ENCODE measurements at regions not wholly inside any gene's neighbourhood (a gene's known extent, or its start where the extent isn't known, plus 50 kb on each side); places are given as distances from the start of the nearest gene placed in this dataset.

- no peak for TF ChIP-seq CTCF (IDR thresholded peaks at IDR 0.05; ENCODE audit: extremely low read depth, low read depth, low read length)
- H2AFZ ChIP-seq (ENCODE audit: low read length), result no peak overlapping the region
- H3K27ac ChIP-seq (ENCODE audit: low read depth, low read length), result no peak overlapping the region
- no peaks in the 10 kb centered on the region for H4K20me1 ChIP-seq (ENCODE audit: insufficient read depth, low read length)
- H3K4me3 ChIP-seq (ENCODE audit: insufficient read depth, low read length), result no peak overlapping the region
- peaks cover 2% of the 10 kb centered on the region for H3K9me3 ChIP-seq (ENCODE audit: low read depth, low read length)
- no peak overlapping the region for H3K4me2 ChIP-seq (ENCODE audit: insufficient read depth, low read length)
- no peaks in the 10 kb centered on the region for H3K79me2 ChIP-seq (ENCODE audit: insufficient read depth, low read length)
- no peaks in the 10 kb centered on the region for H3K4me1 ChIP-seq (ENCODE audit: insufficient read depth, low read length)
- no peak for DNase-seq (ENCODE audit: insufficient read length, low spot score, missing footprints)
- H3K27me3 ChIP-seq (ENCODE audit: insufficient read depth, low read length), result no peaks in the 10 kb centered on the region
- no peaks in the 10 kb centered on the region for H3K36me3 ChIP-seq (ENCODE audit: insufficient read depth, low read length)
These were observed 496.7 kb upstream of the MYT1L start for GRCh38 chr2:2827761-2828221.

- Histone ChIP-seq H3K4me2 (ENCODE audit: insufficient read depth, low read length) (no peak overlapping the region), H2AFZ (ENCODE audit: low read length) (no peak overlapping the region), H3K36me3 (ENCODE audit: insufficient read depth, low read length) (no peaks in the 10 kb centered on the region), H3K79me2 (ENCODE audit: insufficient read depth, low read length) (no peaks in the 10 kb centered on the region), H4K20me1 (ENCODE audit: insufficient read depth, low read length) (no peaks in the 10 kb centered on the region), H3K4me3 (ENCODE audit: insufficient read depth, low read length) (no peak overlapping the region), H3K9me3 (ENCODE audit: low read depth, low read length) (peaks cover 2% of the 10 kb centered on the region), H3K27me3 (ENCODE audit: insufficient read depth, low read length) (no peaks in the 10 kb centered on the region), H3K27ac (ENCODE audit: low read depth, low read length) (no peak overlapping the region), H3K4me1 (ENCODE audit: insufficient read depth, low read length) (no peaks in the 10 kb centered on the region)
- TF ChIP-seq CTCF (IDR thresholded peaks at IDR 0.05; ENCODE audit: extremely low read depth, low read depth, low read length), result no peak
- DNase-seq (ENCODE audit: insufficient read length, low spot score, missing footprints), result no peak
These were observed 496.1 kb upstream of the MYT1L start for GRCh38 chr2:2827046-2827636.

DNA sequence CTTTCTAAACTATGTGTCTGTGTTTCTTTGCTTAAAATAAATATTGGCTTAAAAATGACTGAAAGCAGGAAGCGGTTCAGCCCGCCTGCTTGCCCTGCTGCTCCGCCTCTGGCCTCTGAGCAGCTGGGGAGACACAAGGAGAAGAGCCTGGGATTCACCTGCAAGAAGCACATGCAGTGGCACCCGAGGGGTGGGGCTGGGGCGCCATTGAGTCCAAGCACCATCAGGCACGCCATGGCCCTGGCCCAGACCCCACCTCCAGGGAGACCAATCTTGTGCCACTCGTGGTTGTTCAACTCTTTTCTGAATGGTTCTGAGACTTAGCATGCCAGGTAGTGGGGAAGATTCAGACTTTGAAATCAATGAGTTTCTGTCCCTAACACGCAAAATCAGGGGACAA, 495.5 kb upstream of the MYT1L start:
- peaks cover 2% of the 10 kb centered on the region for H3K9me3 ChIP-seq (ENCODE audit: low read depth, low read length)
- no peaks in the 10 kb centered on the region for H4K20me1 ChIP-seq (ENCODE audit: insufficient read depth, low read length)

DNA sequence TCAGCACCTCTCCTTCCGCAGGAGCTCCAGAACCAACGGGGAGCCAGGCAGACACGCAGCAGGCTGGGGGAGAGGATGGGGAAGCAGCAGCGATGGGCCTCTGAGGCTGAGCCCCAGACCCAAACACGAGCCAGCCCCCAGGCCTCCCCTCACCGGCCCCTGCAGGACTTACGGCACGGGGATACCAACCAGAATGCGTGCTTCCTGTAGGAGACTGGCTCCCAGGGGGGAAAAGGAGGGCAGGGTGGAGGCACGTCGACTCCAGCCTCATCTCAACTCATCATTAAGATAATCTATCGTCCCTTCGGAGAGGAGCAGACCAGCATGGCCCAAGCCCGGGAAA, 495.1 kb upstream of the MYT1L start:
- Histone ChIP-seq H3K4me2 (ENCODE audit: insufficient read depth, low read length) (no peak overlapping the region), H3K4me1 (ENCODE audit: insufficient read depth, low read length) (no peaks in the 10 kb centered on the region), H3K9me3 (ENCODE audit: low read depth, low read length) (peaks cover 2% of the 10 kb centered on the region), H3K27me3 (ENCODE audit: insufficient read depth, low read length) (no peaks in the 10 kb centered on the region), H4K20me1 (ENCODE audit: insufficient read depth, low read length) (no peaks in the 10 kb centered on the region), H3K79me2 (ENCODE audit: insufficient read depth, low read length) (no peaks in the 10 kb centered on the region), H2AFZ (ENCODE audit: low read length) (no peak overlapping the region), H3K27ac (ENCODE audit: low read depth, low read length) (no peak overlapping the region), H3K4me3 (ENCODE audit: insufficient read depth, low read length) (no peak overlapping the region), H3K36me3 (ENCODE audit: insufficient read depth, low read length) (no peaks in the 10 kb centered on the region)
- no peak for TF ChIP-seq CTCF (IDR thresholded peaks at IDR 0.05; ENCODE audit: extremely low read depth, low read depth, low read length)
- no peak for DNase-seq (ENCODE audit: insufficient read length, low spot score, missing footprints)

More for the DNA sequence above, 495.5 kb upstream of the MYT1L start:
- no peak overlapping the region for H2AFZ ChIP-seq (ENCODE audit: low read length)
- no peaks in the 10 kb centered on the region for H3K36me3 ChIP-seq (ENCODE audit: insufficient read depth, low read length)
- H3K4me1 ChIP-seq (ENCODE audit: insufficient read depth, low read length), result no peaks in the 10 kb centered on the region
- H3K27me3 ChIP-seq (ENCODE audit: insufficient read depth, low read length), result no peaks in the 10 kb centered on the region
- TF ChIP-seq CTCF (IDR thresholded peaks at IDR 0.05; ENCODE audit: extremely low read depth, low read depth, low read length), result no peak
- H3K79me2 ChIP-seq (ENCODE audit: insufficient read depth, low read length), result no peaks in the 10 kb centered on the region
- H3K4me2 ChIP-seq (ENCODE audit: insufficient read depth, low read length), result no peak overlapping the region
- H3K27ac ChIP-seq (ENCODE audit: low read depth, low read length), result no peak overlapping the region
- H3K4me3 ChIP-seq (ENCODE audit: insufficient read depth, low read length), result no peak overlapping the region
- DNase-seq (ENCODE audit: insufficient read length, low spot score, missing footprints), result no peak

Measured in osteoblast (primary cell).